HUES64 (cell line): ENCODE measurements at regions not wholly inside any gene's neighbourhood (a gene's known extent, or its start where the extent isn't known, plus 50 kb on each side); places are given as distances from the start of the nearest gene placed in this dataset.
"Not testable (repeated sequence)": the region's sequence is repeated elsewhere in the genome, so short reads cannot be mapped to it uniquely, and the experiment has no call there.

ENCODE experiments used
- H3K27ac ChIP-seq: 2 replicates; pipeline ENCODE4 v1.7.0; 2013; ENCODE audit warnings: low read depth, low read length, inconsistent platforms
- H3K27me3 ChIP-seq: 2 replicates; pipeline ENCODE4 v1.6.1; 2013; ENCODE audit warnings: mild to moderate bottlenecking, low read length; ENCODE audit not compliant: insufficient read depth
- H3K36me3 ChIP-seq: 2 replicates; pipeline ENCODE4 v1.6.1; 2013; ENCODE audit warnings: mild to moderate bottlenecking, low read length; ENCODE audit not compliant: insufficient read depth
- H3K4me1 ChIP-seq: 2 replicates; pipeline ENCODE4 v1.6.1; 2013; ENCODE audit warnings: mild to moderate bottlenecking, low read length, moderate library complexity; ENCODE audit not compliant: insufficient read depth
- H3K4me3 ChIP-seq: 2 replicates; pipeline ENCODE4 v1.5.1; 2013; ENCODE audit warnings: mild to moderate bottlenecking, low read length, moderate library complexity
- H3K9ac ChIP-seq: 2 replicates; pipeline ENCODE4 v1.6.1; 2013; ENCODE audit warnings: mild to moderate bottlenecking, low read depth, low read length
- H3K9me3 ChIP-seq: 2 replicates; pipeline ENCODE4 v1.6.1; 2013; ENCODE audit warnings: low read depth, low read length; ENCODE audit not compliant: insufficient read depth
- WGBS: fragments of 150-250, 120-280 bp; methylation state at CpG from one replicate; pipeline ENCODE4 v1.1.7; 2013; ENCODE audit warnings: missing lambda C conversion rate; 5-methylcytosine and 5-hydroxymethylcytosine counted together

DNA sequence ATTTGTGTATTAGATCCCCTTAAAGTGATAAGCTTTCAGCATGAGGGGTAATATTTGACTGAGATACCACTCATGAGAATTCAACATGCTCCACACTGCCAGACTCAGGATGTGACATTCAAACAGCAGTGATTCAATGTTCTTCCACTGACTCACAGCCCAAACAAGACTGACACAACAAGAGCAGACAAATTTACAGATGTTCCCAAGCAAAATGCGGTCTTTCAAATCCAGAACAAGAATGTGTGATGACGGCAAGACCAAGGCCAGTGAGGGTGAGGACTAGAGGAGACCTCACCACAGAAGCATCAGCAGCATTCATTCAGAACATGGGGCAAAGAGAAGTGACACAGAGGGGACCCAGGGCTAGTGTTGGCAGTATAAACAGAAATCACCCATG lies 99.3 kb upstream of the GRIA3 start:
- Histone ChIP-seq H3K9me3 (no peaks in the 10 kb centered on the region), H3K9ac (no peak overlapping the region), H3K4me1 (0 out of 2 replicates have a peak, but pooled peaks cover 4% of the 10 kb centered on the region), H3K27ac (peak overlapping the region; percentile 44; the same call in 1 of the 2 replicates), H3K36me3 (no peaks in the 10 kb centered on the region), H3K4me3 (no peak overlapping the region), H3K27me3 (no peaks in the 10 kb centered on the region)
- 100% methylated on average over 2 of the region's 2 CpGs for WGBS

DNA sequence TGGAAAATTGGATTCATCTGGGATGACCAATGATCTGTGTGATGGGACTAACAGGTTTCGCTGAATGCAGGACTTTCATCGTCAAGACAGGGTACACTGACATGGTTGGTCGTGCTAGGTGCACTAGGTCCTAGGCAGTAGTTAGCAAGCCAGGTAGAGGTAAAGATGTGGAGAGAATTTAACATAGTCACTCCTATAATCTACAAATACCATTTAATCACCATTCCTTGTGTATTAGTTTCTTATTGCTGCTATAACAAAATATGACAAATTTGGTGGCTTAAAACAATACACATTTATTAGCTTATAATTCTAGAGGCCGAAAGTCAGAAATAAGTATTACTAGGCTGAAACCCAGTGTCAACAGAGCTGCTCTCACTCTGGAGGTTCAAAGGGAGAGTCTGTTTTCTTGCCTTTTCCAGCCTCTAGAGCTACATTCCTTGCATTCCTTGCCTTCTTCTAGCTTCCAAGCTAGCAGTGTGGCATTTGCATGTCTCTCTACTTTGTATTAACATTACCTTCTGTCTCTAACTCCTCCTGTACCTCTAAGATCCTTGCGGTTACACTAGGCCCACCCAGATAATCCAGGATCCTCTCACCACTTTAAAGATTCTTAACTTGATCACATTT lies 98.7 kb upstream of the GRIA3 start:
- no peaks in the 10 kb centered on the region for H3K27me3 ChIP-seq
- H3K4me1 ChIP-seq, result 0 out of 2 replicates have a peak, but pooled peaks cover 4% of the 10 kb centered on the region
- H3K9me3 ChIP-seq, result no peaks in the 10 kb centered on the region
- no peak overlapping the region for H3K9ac ChIP-seq
- WGBS, result 83% methylated on average over 5 of the region's 5 CpGs
- H3K4me3 ChIP-seq, result no peak overlapping the region
- H3K27ac ChIP-seq, result peak overlapping the region; percentile 44
- no peaks in the 10 kb centered on the region for H3K36me3 ChIP-seq

DNA sequence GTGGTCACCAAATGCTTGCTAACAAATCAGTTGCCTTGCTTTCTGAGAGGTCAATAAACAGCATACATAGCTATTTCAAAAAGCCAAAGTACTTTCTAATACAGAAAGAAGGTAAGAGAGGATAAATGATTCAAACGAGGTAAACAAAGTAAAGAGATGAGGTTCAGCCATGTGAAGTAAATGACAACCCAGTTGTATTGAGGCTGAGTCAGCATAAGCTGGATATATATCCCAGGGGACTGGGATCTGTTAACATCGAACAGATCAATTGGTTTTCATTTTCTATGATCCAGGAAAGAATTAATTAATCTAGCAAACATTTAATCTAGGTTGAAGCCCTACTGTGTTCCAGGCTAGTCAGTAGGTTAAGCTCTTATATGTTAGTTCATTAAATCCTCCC lies 97.3 kb upstream of the GRIA3 start:
- no peak overlapping the region for H3K4me3 ChIP-seq
- 0 out of 2 replicates have a peak, but pooled peaks cover 4% of the 10 kb centered on the region for H3K4me1 ChIP-seq
- H3K36me3 ChIP-seq, result no peaks in the 10 kb centered on the region
- no peak overlapping the region for H3K27ac ChIP-seq
- WGBS, result 95% methylated on average over 1 of the region's 2 CpGs
- H3K27me3 ChIP-seq, result no peaks in the 10 kb centered on the region
- no peak overlapping the region for H3K9ac ChIP-seq
- H3K9me3 ChIP-seq, result no peaks in the 10 kb centered on the region

DNA sequence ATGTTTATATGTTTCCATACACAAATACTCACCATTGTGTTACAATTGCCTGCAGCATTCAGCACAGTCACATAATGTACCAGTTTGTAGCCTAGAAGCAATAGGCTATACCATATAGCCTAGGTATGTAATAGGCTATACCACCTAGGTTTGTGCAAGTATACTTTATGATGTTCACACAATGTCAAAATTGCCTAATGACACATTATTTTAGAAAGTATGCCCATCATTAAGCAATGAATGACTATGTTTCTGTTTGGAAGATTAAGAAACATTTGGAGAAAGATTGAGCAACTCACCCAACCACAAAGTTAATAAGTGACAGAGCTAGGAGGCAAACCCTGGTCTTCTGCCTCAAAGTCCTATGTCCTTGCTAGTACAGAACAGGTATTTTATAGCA lies 96.8 kb upstream of the GRIA3 start:
- Histone ChIP-seq H3K9me3 (no peaks in the 10 kb centered on the region), H3K4me3 (no peak overlapping the region), H3K27me3 (no peaks in the 10 kb centered on the region), H3K9ac (no peak overlapping the region), H3K27ac (no peak overlapping the region), H3K36me3 (no peaks in the 10 kb centered on the region), H3K4me1 (0 out of 2 replicates have a peak, but pooled peaks cover 4% of the 10 kb centered on the region)

DNA sequence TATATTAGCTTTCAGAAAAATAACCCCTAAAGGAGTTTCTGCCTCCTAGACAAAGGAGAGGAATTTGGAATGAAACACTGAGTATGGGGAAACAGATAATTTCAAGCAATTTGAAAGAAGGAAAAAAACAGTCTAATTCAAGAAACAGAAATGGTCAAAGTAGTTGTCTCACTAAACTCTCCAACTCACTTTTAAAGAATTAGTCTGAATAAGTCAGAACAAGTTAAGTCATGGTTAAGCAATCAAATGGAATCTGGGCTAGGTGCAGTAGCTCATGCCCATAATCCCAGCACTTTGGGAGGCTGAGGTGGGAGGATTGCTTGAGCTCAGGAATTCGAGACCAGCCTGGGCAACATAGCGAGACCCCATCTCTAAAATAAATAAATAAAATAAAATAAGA lies 95.7 kb upstream of the GRIA3 start:
- H3K36me3 ChIP-seq, result no peaks in the 10 kb centered on the region
- no peaks in the 10 kb centered on the region for H3K9me3 ChIP-seq
- no peaks in the 10 kb centered on the region for H3K27me3 ChIP-seq
- no peak overlapping the region for H3K27ac ChIP-seq
- no peak overlapping the region for H3K9ac ChIP-seq
- no CpG with 5 or more reads among the region's 2 CpGs for WGBS
- no peak overlapping the region for H3K4me3 ChIP-seq
- peaks cover 10% of the 10 kb centered on the region; the same call in 1 of the 2 replicates for H3K4me1 ChIP-seq

DNA sequence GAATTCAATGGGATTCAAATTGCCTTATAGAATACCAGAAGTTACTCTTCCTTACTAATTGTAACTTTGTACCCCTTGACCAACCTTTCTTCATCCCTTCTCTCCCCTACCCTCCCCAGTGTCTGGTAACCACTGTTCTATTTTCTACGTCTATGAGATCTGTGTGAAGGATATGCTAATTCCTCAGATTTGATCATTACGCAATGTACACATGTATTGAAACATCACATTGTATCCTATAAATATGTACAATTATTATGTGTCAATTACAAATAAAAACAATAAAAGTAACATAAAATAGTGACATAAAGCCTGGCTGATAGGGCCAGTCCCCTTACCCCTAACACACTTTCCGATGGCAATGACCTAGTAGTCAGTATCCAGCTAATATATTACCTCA lies 95.1 kb upstream of the GRIA3 start:
- WGBS, result 100% methylated on average over 1 of the region's 3 CpGs
- Histone ChIP-seq H3K4me1 (peaks cover 14% of the 10 kb centered on the region; the same call in 1 of the 2 replicates), H3K4me3 (no peak overlapping the region), H3K9ac (no peak overlapping the region), H3K9me3 (no peaks in the 10 kb centered on the region), H3K27me3 (no peaks in the 10 kb centered on the region), H3K36me3 (no peaks in the 10 kb centered on the region), H3K27ac (no peak overlapping the region)

DNA sequence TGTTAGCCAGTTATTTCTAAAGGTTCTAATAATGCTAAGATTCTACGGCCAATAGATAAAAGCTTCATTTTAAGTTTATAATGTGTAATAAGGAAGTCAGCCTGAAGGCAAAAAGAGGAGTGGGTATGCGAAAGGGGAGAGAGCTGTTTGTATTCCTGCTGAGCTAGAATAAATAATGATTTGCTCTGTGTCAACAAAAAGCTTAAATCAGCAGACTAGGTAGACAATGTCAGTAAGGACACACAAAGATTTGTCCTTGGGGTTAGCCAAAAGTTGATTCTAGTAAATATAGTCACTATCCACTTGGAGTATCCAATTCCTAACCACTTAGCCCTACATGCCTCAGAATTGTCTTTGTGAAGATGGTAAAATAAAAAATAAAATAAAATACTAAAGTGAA lies 90.3 kb upstream of the GRIA3 start:
- no peaks in the 10 kb centered on the region for H3K9me3 ChIP-seq
- WGBS, result 70% methylated on average over 2 of the region's 2 CpGs
- H3K27me3 ChIP-seq, result no peaks in the 10 kb centered on the region
- peaks cover 19% of the 10 kb centered on the region for H3K4me1 ChIP-seq
- H3K36me3 ChIP-seq, result no peaks in the 10 kb centered on the region
- H3K9ac ChIP-seq, result no peak overlapping the region
- H3K4me3 ChIP-seq, result no peak overlapping the region
- no peak overlapping the region for H3K27ac ChIP-seq

DNA sequence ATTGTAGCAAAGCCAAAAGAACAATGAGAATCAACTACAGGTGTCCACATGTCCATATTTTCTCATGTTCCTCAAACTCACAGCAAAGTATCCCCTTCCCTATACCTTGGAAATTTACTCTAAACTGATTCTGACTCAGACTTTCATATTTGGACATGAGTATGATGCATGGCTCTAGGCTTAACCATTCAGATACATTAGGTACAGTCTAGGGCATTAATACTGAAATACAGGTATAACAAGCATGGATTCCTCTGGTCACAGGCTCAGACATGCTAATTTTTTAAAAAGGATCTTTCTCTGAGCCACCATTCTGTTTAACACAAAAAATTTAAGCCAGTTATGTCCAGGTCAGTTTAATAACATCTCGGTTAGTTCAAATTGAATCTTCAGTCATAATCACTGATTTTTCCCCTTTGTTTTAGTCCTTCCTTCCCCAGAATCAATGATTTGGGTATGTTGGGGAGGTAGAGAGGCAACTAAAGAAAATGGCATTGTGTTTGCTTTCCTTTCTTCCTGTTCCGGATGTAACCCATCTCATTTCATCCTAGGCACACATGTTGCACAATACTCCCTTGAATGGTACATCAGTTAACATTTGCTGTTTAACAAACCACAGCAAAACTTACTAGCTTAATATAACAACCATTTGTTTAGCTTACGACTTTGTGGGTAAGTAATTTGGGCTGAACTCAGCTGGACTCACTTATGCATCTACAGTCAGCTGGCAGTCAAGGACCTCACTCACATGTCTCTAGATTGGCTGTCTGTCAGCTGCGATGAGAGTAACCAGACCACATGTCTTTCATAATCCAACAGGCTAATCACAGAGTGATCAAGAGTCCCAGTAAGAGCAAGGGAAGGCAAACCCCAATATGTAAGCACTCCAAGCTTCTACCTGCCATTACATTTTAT lies 75.3 kb upstream of the GRIA3 start:
- 94% methylated on average over 4 of the region's 4 CpGs for WGBS
- no peak overlapping the region for H3K4me3 ChIP-seq
- H3K27ac ChIP-seq, result no peak overlapping the region
- no peaks in the 10 kb centered on the region for H3K9me3 ChIP-seq
- H3K9ac ChIP-seq, result no peak overlapping the region
- no peaks in the 10 kb centered on the region for H3K36me3 ChIP-seq
- H3K4me1 ChIP-seq, result no peaks in the 10 kb centered on the region
- H3K27me3 ChIP-seq, result no peaks in the 10 kb centered on the region

DNA sequence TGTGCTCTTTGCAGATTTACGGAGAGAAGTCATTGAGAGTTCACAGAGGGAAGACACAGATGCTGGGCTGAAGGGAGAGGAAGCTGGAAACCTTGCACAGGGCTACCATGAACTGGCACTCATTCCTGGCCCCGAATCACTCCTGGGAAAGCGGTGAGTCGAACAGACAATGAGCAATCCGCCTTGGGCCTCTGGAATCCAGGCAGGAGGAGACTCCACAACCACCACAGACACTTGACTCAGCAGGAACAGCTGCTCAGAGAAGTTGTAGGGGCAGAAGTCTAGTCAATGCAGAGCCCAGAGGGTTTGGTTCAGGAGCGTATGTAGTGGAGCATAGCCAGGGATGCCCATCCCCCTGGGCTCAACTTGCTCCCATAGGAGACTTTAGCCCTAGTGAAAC lies 62.8 kb upstream of the GRIA3 start:
- Histone ChIP-seq H3K9me3 (no peaks in the 10 kb centered on the region), H3K4me3 (no peak overlapping the region), H3K27ac (no peak overlapping the region), H3K9ac (no peak overlapping the region), H3K4me1 (no peaks in the 10 kb centered on the region), H3K27me3 (no peaks in the 10 kb centered on the region), H3K36me3 (no peaks in the 10 kb centered on the region)
- WGBS, result 88% methylated on average over 6 of the region's 6 CpGs

DNA sequence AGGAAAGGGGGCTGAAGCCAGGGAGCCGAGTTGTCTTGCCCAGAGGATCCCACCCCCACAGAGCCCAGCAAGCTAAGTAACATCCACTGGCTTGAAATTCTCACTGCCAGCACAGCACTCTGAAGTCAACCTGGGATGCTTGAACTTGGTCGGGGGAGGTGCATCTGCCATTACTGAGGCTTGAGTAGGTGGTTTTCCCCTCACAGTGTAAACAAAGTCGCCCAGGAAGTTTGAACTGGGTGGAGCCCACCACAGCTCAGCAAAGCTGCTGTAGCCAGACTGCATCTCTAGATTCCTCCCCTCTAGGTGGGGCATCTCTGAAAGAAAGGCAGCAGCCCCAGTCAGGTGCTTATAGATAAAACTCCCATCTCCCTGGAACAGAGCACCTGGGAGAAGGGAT lies 54.3 kb upstream of the GRIA3 start:
- not testable (repeated sequence) for H3K36me3 ChIP-seq, H3K4me1 ChIP-seq, H3K9me3 ChIP-seq, H3K27ac ChIP-seq, H3K4me3 ChIP-seq, H3K27me3 ChIP-seq, H3K9ac ChIP-seq
- 79% methylated on average over 3 of the region's 3 CpGs for WGBS
